ENCODE measurements at regions not wholly inside any gene's neighbourhood (a gene's known extent, or its start where the extent isn't known, plus 50 kb on each side); places are given as distances from the start of the nearest gene placed in this dataset.

- TF ChIP-seq CTCF (conservative IDR thresholded peaks at IDR 0.05; ENCODE audit: low read depth, low read length): no peak
- no peak for TF ChIP-seq EZH2 (IDR thresholded peaks at IDR 0.05; ENCODE audit: low read length, unreplicated experiment)
- TF ChIP-seq EZH2phosphoT487 (IDR thresholded peaks at IDR 0.05; ENCODE audit: borderline replicate concordance, low read length): no peak
Measured at GRCh38 chr9:109931623-109932022, 151.6 kb downstream of the PALM2AKAP2 start.

All from PC-3 (cell line).